Heart left ventricle (tissue), 13 donors: ENCODE measurements at regions not wholly inside any gene's neighbourhood (a gene's known extent, or its start where the extent isn't known, plus 50 kb on each side); places are given as distances from the start of the nearest gene placed in this dataset.

ENCODE experiments used
- POLR2A ChIP-seq, 2 donors: fragments of 450-650 bp; IDR thresholded peaks; one replicate each; pipeline ENCODE4 v1.6.1; 2017; ENCODE audit warnings: antibody characterized with exemption in 2 of 2, mild to moderate bottlenecking in 2 of 2, moderate library complexity in 2 of 2
- TF ChIP-seq, protein P1 (sequence below), 12 donors: fragments of 200-600 bp; sonication (generic) in 4 of 12; IDR thresholded peaks; one replicate each; pipeline versions ENCODE4 v1.5.0 to v1.8.0; 2018 to 2022; ENCODE audit warnings: antibody characterized with exemption in 12 of 12, mild to moderate bottlenecking in 5 of 12
- donor health status: ischemic (EF 13 %, LVEDD 7.1; RV severe dilation, severe dysfunction).
- donor health status: DM: no; HTN: yes; CAD: no.
- donor health status: DM: no; HTN: no; CAD: no.
- donor health status: ischemic (EF 25% LVEDD 6.9; RV normal size, moderate dysfunction).
- donor health status: ischemic (EF 25% LVEDD 5.7; RV mildly dilated, moderate dysfunction).
- donor health status: ischemic (EF 35%, LVEDD 5.7; RV mildly dilated, moderate dysfunction).
- donor health status: nonischemic (EF 11% LVEDD 7.7; RV severe dilation, severe dysfunction).
- donor health status: DM: yes; HTN: yes; CAD: no.
- donor health status: PGD.
- donor health status: ischemic (EF 29% LVEDD 5.4; RV normal size, mild dysfunction).
- donor health status: nonischemic (EF 23%, LVEDD 6.1; RV moderate dilation, normal function).

DNA sequence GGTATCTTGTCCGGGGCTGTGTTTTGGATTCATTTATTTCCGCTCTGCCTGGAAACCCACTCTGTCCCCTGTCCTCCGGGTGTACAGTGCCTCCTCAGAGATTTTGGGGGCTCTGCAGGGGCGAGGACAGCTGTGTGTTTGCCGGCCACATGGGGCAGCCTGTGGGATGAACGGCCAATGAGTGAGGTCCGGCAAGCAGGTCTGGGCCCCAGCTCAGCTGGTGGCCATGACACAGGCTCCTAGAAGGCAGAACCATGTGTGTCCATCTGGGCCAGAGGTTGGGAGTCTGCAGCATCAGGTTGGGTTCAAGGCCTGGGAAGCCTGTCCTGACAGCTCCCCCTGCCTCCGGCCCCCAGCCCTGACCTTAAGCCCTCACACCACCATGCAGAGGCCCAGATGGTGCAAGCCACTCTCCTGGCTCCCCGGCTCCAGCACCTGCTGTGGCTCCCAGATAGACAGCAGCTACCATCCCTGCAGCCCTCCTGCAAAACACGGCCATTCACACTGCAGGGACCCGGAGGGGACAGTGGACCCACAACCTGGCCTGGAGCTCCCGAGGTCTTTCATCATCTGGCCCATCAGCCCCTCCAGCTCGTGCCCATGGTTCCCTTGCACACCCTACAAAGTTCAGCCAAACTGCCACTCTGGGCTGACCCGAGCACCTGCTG lies 220.1 kb upstream of the C14orf180 start:
- TF ChIP-seq POLR2A (IDR thresholded peaks at IDR 0.05): no peak
- TF ChIP-seq, protein P1, sequence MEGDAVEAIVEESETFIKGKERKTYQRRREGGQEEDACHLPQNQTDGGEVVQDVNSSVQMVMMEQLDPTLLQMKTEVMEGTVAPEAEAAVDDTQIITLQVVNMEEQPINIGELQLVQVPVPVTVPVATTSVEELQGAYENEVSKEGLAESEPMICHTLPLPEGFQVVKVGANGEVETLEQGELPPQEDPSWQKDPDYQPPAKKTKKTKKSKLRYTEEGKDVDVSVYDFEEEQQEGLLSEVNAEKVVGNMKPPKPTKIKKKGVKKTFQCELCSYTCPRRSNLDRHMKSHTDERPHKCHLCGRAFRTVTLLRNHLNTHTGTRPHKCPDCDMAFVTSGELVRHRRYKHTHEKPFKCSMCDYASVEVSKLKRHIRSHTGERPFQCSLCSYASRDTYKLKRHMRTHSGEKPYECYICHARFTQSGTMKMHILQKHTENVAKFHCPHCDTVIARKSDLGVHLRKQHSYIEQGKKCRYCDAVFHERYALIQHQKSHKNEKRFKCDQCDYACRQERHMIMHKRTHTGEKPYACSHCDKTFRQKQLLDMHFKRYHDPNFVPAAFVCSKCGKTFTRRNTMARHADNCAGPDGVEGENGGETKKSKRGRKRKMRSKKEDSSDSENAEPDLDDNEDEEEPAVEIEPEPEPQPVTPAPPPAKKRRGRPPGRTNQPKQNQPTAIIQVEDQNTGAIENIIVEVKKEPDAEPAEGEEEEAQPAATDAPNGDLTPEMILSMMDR (IDR thresholded peaks at IDR 0.05): no peak
